Body of pancreas (tissue), 4 donors: ENCODE measurements at regions not wholly inside any gene's neighbourhood (a gene's known extent, or its start where the extent isn't known, plus 50 kb on each side); places are given as distances from the start of the nearest gene placed in this dataset.

Experiments used
- ATAC-seq: fragments of 150-250 bp; one replicate; pipeline ENCODE4 v1.9.1; 2016
- DNase-seq, 4 donors: peaks; one replicate each; pipeline ENCODE4 v3.0.0-alpha.2; 2019
- H3K27ac ChIP-seq, 4 donors: fragments of 200-600 bp; sonication (generic); 1 replicate in 3 of 4; 2 replicates in 1 of 4; pipeline versions ENCODE4 v1.5.1 to v1.6.1; 2016 to 2019; ENCODE audit warnings: mild to moderate bottlenecking in 1 of 4, mixed read lengths in 1 of 4, moderate library complexity in 1 of 4
- H3K27me3 ChIP-seq, 2 donors: fragments of 200-600 bp; sonication (generic); one replicate each; pipeline ENCODE4 v1.6.0; 2016; ENCODE audit warnings: mild to moderate bottlenecking in 1 of 2
- H3K36me3 ChIP-seq, 2 donors: fragments of 200-600 bp; sonication (generic); replicated peaks in 1 of 2; 2 replicates each; pipeline ENCODE4 v1.5.1; 2016; ENCODE audit warnings: low read depth in 2 of 2; ENCODE audit not compliant: insufficient read depth in 1 of 2
- H3K4me1 ChIP-seq: fragments of 200-600 bp; sonication (generic); one replicate; pipeline ENCODE4 v1.6.0; 2016
- H3K4me3 ChIP-seq, 2 donors: fragments of 200-600 bp; sonication (generic); 1 replicate in 1 of 2; 2 replicates in 1 of 2; pipeline ENCODE4 v1.5.1; 2016 to 2019
- H3K9me3 ChIP-seq, 3 donors: fragments of 200-600 bp; sonication (generic); 1 replicate in 2 of 3; 2 replicates in 1 of 3; pipeline ENCODE4 v1.5.1; 2016
- CTCF ChIP-seq, 7 experiments: fragments of 450-650 bp in 4 of 7; fragments of 200-600 bp in 3 of 7; sonication (generic) in 3 of 7; IDR thresholded peaks; one replicate each; pipeline ENCODE4 v1.5.1; 2016 to 2019; ENCODE audit warnings: antibody characterized with exemption in 7 of 7
- POLR2A ChIP-seq, 3 donors: fragments of 450-650 bp; IDR thresholded peaks; one replicate each; pipeline ENCODE4 v1.6.1; 2016; ENCODE audit warnings: antibody characterized with exemption in 3 of 3, mild to moderate bottlenecking in 2 of 3
- WGBS, 2 donors: methylation state at CpG; one replicate each; pipeline ENCODE4 v1.1.5; 2017; 5-methylcytosine and 5-hydroxymethylcytosine counted together
- intact Hi-C: fragments of 100-400 bp; cut with DNase I; formaldehyde crosslinking; loops from one replicate; pipeline ENCODE4 v1.15.1; 2023

GRCh38 chr5:56455417-56455816 is 222.3 kb upstream of the ANKRD55 start:
- Histone ChIP-seq H3K27ac (no peak overlapping the region), H3K9me3 (no peaks in the 10 kb centered on the region), H3K4me3 (no peak overlapping the region), H3K36me3 (no peaks in the 10 kb centered on the region), H3K27me3 (no peaks in the 10 kb centered on the region), H3K4me1 (peaks cover 14% of the 10 kb centered on the region)
- intact Hi-C loops, result no loop called here
- ATAC-seq (no peak), DNase-seq (no peak)
- 89 to 94% methylated on average over 4 of the region's 4 CpGs for WGBS, 2 donors
- TF ChIP-seq POLR2A (IDR thresholded peaks at IDR 0.05) (no peak), CTCF (IDR thresholded peaks at IDR 0.05) (no peak)

- TF ChIP-seq CTCF (IDR thresholded peaks at IDR 0.05) (no peak), POLR2A (IDR thresholded peaks at IDR 0.05) (no peak)
- ATAC-seq (no peak), DNase-seq (no peak)
- Histone ChIP-seq H3K36me3 (no peaks in the 10 kb centered on the region), H3K9me3 (no peaks in the 10 kb centered on the region), H3K4me3 (no peak overlapping the region), H3K4me1 (peaks cover 12% of the 10 kb centered on the region), H3K27me3 (no peaks in the 10 kb centered on the region), H3K27ac (no peak overlapping the region)
- WGBS, 2 donors, result 85 to 97% methylated on average over 14 to 15 of the region's 15 CpGs
- intact Hi-C loops, result no loop called here
Observed at GRCh38 chr5:56454219-56454862, 221.2 kb upstream of the ANKRD55 start.

GRCh38 chr5:56451742-56452141 is 218.6 kb upstream of the ANKRD55 start:
- Histone ChIP-seq H3K4me1 (peaks cover 16% of the 10 kb centered on the region), H3K27me3 (no peaks in the 10 kb centered on the region), H3K9me3 (no peaks in the 10 kb centered on the region), H3K36me3 (no peaks in the 10 kb centered on the region), H3K4me3 (no peak overlapping the region), H3K27ac (peak overlapping the region in 3 of 4 donors; percentile 3 to 73 (median 67))
- TF ChIP-seq CTCF (IDR thresholded peaks at IDR 0.05) (no peak), POLR2A (IDR thresholded peaks at IDR 0.05) (no peak)
- DNase-seq, result no peak
- intact Hi-C loops, result no loop called here
- ATAC-seq, result no peak
- 80 to 86% methylated on average over 7 of the region's 7 CpGs for WGBS, 2 donors

- Histone ChIP-seq H3K9me3 (no peaks in the 10 kb centered on the region), H3K27ac (peak overlapping the region in 3 of 4 donors; percentile 3 to 73 (median 67)), H3K4me3 (no peak overlapping the region), H3K27me3 (no peaks in the 10 kb centered on the region), H3K36me3 (no peaks in the 10 kb centered on the region), H3K4me1 (peaks cover 16% of the 10 kb centered on the region)
- TF ChIP-seq CTCF (IDR thresholded peaks at IDR 0.05), result no peak
- TF ChIP-seq POLR2A (IDR thresholded peaks at IDR 0.05), result no peak
- peak; percentile 16 to 38 (median 26) for DNase-seq
- intact Hi-C loops, result no loop called here
- ATAC-seq, result peak; percentile 69
- WGBS, 2 donors, result 54% methylated on average over 8 of the region's 8 CpGs
Observed at GRCh38 chr5:56450766-56451165, 217.6 kb upstream of the ANKRD55 start.

GRCh38 chr5:56449071-56449640 is 216.0 kb upstream of the ANKRD55 start:
- Histone ChIP-seq H3K4me1 (peaks cover 16% of the 10 kb centered on the region), H3K36me3 (no peaks in the 10 kb centered on the region), H3K9me3 (no peaks in the 10 kb centered on the region), H3K4me3 (no peak overlapping the region), H3K27me3 (no peaks in the 10 kb centered on the region), H3K27ac (peak overlapping the region in 3 of 4 donors; percentile 3 to 73 (median 67))
- DNase-seq (no peak), ATAC-seq (no peak)
- intact Hi-C loops, result no loop called here
- TF ChIP-seq CTCF (IDR thresholded peaks at IDR 0.05), result no peak
- TF ChIP-seq POLR2A (IDR thresholded peaks at IDR 0.05), result no peak
- 92 to 95% methylated on average over 7 of the region's 7 CpGs for WGBS, 2 donors
